ENCODE measurements at regions not wholly inside any gene's neighbourhood (a gene's known extent, or its start where the extent isn't known, plus 50 kb on each side); places are given as distances from the start of the nearest gene placed in this dataset.

GRCh38 chr15:91599261-91599660 is 254.2 kb upstream of the SLCO3A1 start:
- Histone ChIP-seq H3K4me1 (ENCODE audit: insufficient read depth) (no peaks in the 10 kb centered on the region), H3K27ac (no peak overlapping the region), H3F3A (ENCODE audit: insufficient read depth) (no peaks in the 10 kb centered on the region), H3K27me3 (replicated peaks; ENCODE audit: insufficient read depth) (peaks cover 23% of the 10 kb centered on the region), H3K9me2 (ENCODE audit: insufficient read depth) (no peaks in the 10 kb centered on the region), H2AFZ (no peak overlapping the region), H3K4me3 (no peak overlapping the region), H3K9ac (no peak overlapping the region), H3K36me3 (ENCODE audit: low read depth) (no peaks in the 10 kb centered on the region), H3K9me3 (ENCODE audit: low read depth) (no peaks in the 10 kb centered on the region), H3K4me2 (ENCODE audit: unreplicated experiment) (no peak overlapping the region), H3K79me2 (ENCODE audit: insufficient read depth) (no peaks in the 10 kb centered on the region), H4K20me1 (ENCODE audit: insufficient read depth) (no peaks in the 10 kb centered on the region)
- 33 to 43% methylated on average over 3 of the region's 3 CpGs for WGBS, 2 experiments (ENCODE audit: low coverage in 1 of 2, low lambda C conversion rate in 2 of 2, missing lambda C conversion rate in 2 of 2)
- in situ Hi-C loops (cut with MboI): no loop called here
- DNase-seq: no peak
- no peak for TF ChIP-seq EZH2phosphoT487 (IDR thresholded peaks at IDR 0.05; ENCODE audit: insufficient read depth, low read depth)
- TF ChIP-seq EZH2 (IDR thresholded peaks at IDR 0.05; ENCODE audit: insufficient read depth, poor library complexity, severe bottlenecking): no peak

DNA sequence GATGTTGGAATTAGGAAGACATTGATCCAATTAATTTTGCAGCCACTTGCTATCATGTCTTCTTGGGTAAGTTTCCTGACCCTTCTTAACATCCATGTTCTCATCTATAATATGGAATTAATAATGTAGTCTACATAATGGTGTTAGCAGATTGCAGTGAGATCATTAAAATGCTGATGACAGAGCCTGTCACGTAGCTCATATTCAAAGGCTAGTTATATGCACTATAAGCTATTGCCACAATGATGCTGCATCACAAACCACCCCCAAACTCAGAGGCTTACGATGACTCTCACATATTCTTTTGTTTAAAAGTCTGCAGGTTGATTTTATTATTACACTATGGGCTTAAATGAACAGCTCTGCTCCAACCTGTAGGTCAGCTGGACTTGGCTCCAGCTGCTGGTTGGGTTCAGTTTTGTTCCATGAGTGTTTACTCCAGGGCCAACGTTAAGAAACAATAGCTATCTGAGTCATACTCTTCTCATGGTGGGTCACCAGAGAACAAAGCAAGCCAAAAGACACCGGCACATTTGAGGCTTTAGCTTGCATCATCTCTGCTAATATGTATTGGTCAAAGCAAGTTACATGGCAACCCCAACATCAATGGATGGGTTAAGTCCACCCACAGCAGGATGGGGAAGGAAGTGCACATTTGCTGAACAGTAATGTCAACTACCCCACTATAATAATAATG is 250.0 kb upstream of the SLCO3A1 start:
- DNase-seq: peak; percentile 1
- Histone ChIP-seq H3K79me2 (ENCODE audit: insufficient read depth) (no peaks in the 10 kb centered on the region), H3K9me3 (ENCODE audit: low read depth) (no peaks in the 10 kb centered on the region), H3K27ac (no peak overlapping the region), H3K4me2 (ENCODE audit: unreplicated experiment) (no peak overlapping the region), H3K36me3 (ENCODE audit: low read depth) (no peaks in the 10 kb centered on the region), H3F3A (ENCODE audit: insufficient read depth) (no peaks in the 10 kb centered on the region), H3K9ac (no peak overlapping the region), H3K27me3 (replicated peaks; ENCODE audit: insufficient read depth) (peaks cover 5% of the 10 kb centered on the region), H4K20me1 (ENCODE audit: insufficient read depth) (no peaks in the 10 kb centered on the region), H3K9me2 (ENCODE audit: insufficient read depth) (no peaks in the 10 kb centered on the region), H3K4me3 (no peak overlapping the region), H3K4me1 (ENCODE audit: insufficient read depth) (no peaks in the 10 kb centered on the region), H2AFZ (no peak overlapping the region)
- 3 to 6% methylated on average over 4 of the region's 4 CpGs for WGBS, 2 experiments (ENCODE audit: low coverage in 1 of 2, low lambda C conversion rate in 2 of 2, missing lambda C conversion rate in 2 of 2)
- in situ Hi-C loops (cut with MboI): no loop called here
- no peak for TF ChIP-seq EZH2phosphoT487 (IDR thresholded peaks at IDR 0.05; ENCODE audit: insufficient read depth, low read depth)
- TF ChIP-seq EZH2 (IDR thresholded peaks at IDR 0.05; ENCODE audit: insufficient read depth, poor library complexity, severe bottlenecking): no peak

GRCh38 chr15:91604122-91604521 is 249.4 kb upstream of the SLCO3A1 start:
- H3K9ac ChIP-seq: no peak overlapping the region
- no peak overlapping the region for H3K27ac ChIP-seq
- no peaks in the 10 kb centered on the region for H4K20me1 ChIP-seq (ENCODE audit: insufficient read depth)
- no peaks in the 10 kb centered on the region for H3F3A ChIP-seq (ENCODE audit: insufficient read depth)
- 55 to 60% methylated on average over 5 of the region's 5 CpGs for WGBS, 2 experiments (ENCODE audit: low coverage in 1 of 2, low lambda C conversion rate in 2 of 2, missing lambda C conversion rate in 2 of 2)
- H3K4me1 ChIP-seq (ENCODE audit: insufficient read depth): no peaks in the 10 kb centered on the region
- H3K79me2 ChIP-seq (ENCODE audit: insufficient read depth): no peaks in the 10 kb centered on the region
- H2AFZ ChIP-seq: no peak overlapping the region
- no peak for TF ChIP-seq EZH2phosphoT487 (IDR thresholded peaks at IDR 0.05; ENCODE audit: insufficient read depth, low read depth)
- TF ChIP-seq EZH2 (IDR thresholded peaks at IDR 0.05; ENCODE audit: insufficient read depth, poor library complexity, severe bottlenecking): no peak
- no peaks in the 10 kb centered on the region for H3K9me2 ChIP-seq (ENCODE audit: insufficient read depth)
- H3K27me3 ChIP-seq (replicated peaks; ENCODE audit: insufficient read depth): peaks cover 5% of the 10 kb centered on the region
- H3K36me3 ChIP-seq (ENCODE audit: low read depth): no peaks in the 10 kb centered on the region
- no peak overlapping the region for H3K4me2 ChIP-seq (ENCODE audit: unreplicated experiment)
- in situ Hi-C loops (cut with MboI): no loop called here
- no peak overlapping the region for H3K4me3 ChIP-seq
- no peaks in the 10 kb centered on the region for H3K9me3 ChIP-seq (ENCODE audit: low read depth)
- no peak for DNase-seq

- no peak overlapping the region for H3K4me2 ChIP-seq (ENCODE audit: unreplicated experiment)
- H3K79me2 ChIP-seq (ENCODE audit: insufficient read depth): no peaks in the 10 kb centered on the region
- peaks cover 14% of the 10 kb centered on the region; the same call in 1 of the 2 replicates for H3K27me3 ChIP-seq (replicated peaks; ENCODE audit: insufficient read depth)
- no peak overlapping the region for H3K4me3 ChIP-seq
- in situ Hi-C loops (cut with MboI): no loop called here
- H3K27ac ChIP-seq: no peak overlapping the region
- 36 to 40% methylated on average over 2 of the region's 2 CpGs for WGBS, 2 experiments (ENCODE audit: low coverage in 1 of 2, low lambda C conversion rate in 2 of 2, missing lambda C conversion rate in 2 of 2)
- H3K36me3 ChIP-seq (ENCODE audit: low read depth): no peaks in the 10 kb centered on the region
- H3K4me1 ChIP-seq (ENCODE audit: insufficient read depth): no peaks in the 10 kb centered on the region
- H3K9ac ChIP-seq: no peak overlapping the region
- H2AFZ ChIP-seq: no peak overlapping the region
- TF ChIP-seq EZH2phosphoT487 (IDR thresholded peaks at IDR 0.05; ENCODE audit: insufficient read depth, low read depth) (no peak), EZH2 (IDR thresholded peaks at IDR 0.05; ENCODE audit: insufficient read depth, poor library complexity, severe bottlenecking) (no peak)
- no peaks in the 10 kb centered on the region for H3K9me3 ChIP-seq (ENCODE audit: low read depth)
- no peaks in the 10 kb centered on the region for H3K9me2 ChIP-seq (ENCODE audit: insufficient read depth)
- H3F3A ChIP-seq (ENCODE audit: insufficient read depth): no peaks in the 10 kb centered on the region
- H4K20me1 ChIP-seq (ENCODE audit: insufficient read depth): no peaks in the 10 kb centered on the region
- no peak for DNase-seq
Observed at GRCh38 chr15:91605576-91605975, 247.9 kb upstream of the SLCO3A1 start.
